ENCODE measurements at regions not wholly inside any gene's neighbourhood (a gene's known extent, or its start where the extent isn't known, plus 50 kb on each side); places are given as distances from the start of the nearest gene placed in this dataset.

- TF ChIP-seq FOXA3 (CRISPR knock-in tag; IDR thresholded peaks at IDR 0.05), result no peak
- TF ChIP-seq CSRNP1 (CRISPR knock-in tag; IDR thresholded peaks at IDR 0.05), result no peak
- TF ChIP-seq PHF20 (CRISPR knock-in tag; IDR thresholded peaks at IDR 0.05), result no peak
- peak; percentile 54; the same call in 1 of the 2 replicates for TF ChIP-seq SOX5 (CRISPR knock-in tag; IDR thresholded peaks at IDR 0.05; ENCODE audit: borderline replicate concordance)
- TF ChIP-seq SP2 (CRISPR knock-in tag; IDR thresholded peaks at IDR 0.05), result no peak
- TF ChIP-seq DRAP1 (CRISPR knock-in tag; IDR thresholded peaks at IDR 0.05), result no peak
- no peak for TF ChIP-seq IRX3 (CRISPR knock-in tag; IDR thresholded peaks at IDR 0.05; ENCODE audit: borderline replicate concordance, low read depth)
- TF ChIP-seq ZNF121 (CRISPR knock-in tag; IDR thresholded peaks at IDR 0.05), result peak; percentile 98
- TF ChIP-seq STAG1 (CRISPR knock-in tag; IDR thresholded peaks at IDR 0.05), result peak; percentile 3; the same call in 1 of the 2 replicates
- no peak for TF ChIP-seq TFDP2 (CRISPR knock-in tag; IDR thresholded peaks at IDR 0.05)
- TF ChIP-seq SMAD9 (CRISPR knock-in tag; IDR thresholded peaks at IDR 0.05), result no peak
- TF ChIP-seq ZNF3 (CRISPR knock-in tag; IDR thresholded peaks at IDR 0.05), result no peak
- no peak for TF ChIP-seq CENPBD1 (CRISPR knock-in tag; IDR thresholded peaks at IDR 0.05; ENCODE audit: borderline replicate concordance, low read depth)
- no peak for TF ChIP-seq ZNF225 (CRISPR knock-in tag; IDR thresholded peaks at IDR 0.05)
- TF ChIP-seq ZNF746 (CRISPR knock-in tag; IDR thresholded peaks at IDR 0.05), result no peak
- no peak for TF ChIP-seq ZNF576 (CRISPR knock-in tag; IDR thresholded peaks at IDR 0.05)
- TF ChIP-seq ZNF441 (CRISPR knock-in tag; IDR thresholded peaks at IDR 0.05; ENCODE audit: borderline replicate concordance), result no peak
- no peak for TF ChIP-seq ZNF597 (CRISPR knock-in tag; IDR thresholded peaks at IDR 0.05)
- TF ChIP-seq PRDM15 (CRISPR knock-in tag; IDR thresholded peaks at IDR 0.05), result no peak
- no peak for TF ChIP-seq GMEB2 (CRISPR knock-in tag; IDR thresholded peaks at IDR 0.05; ENCODE audit: low read depth)
- peak; percentile 53; the same call in 1 of the 2 replicates for TF ChIP-seq CREM (IDR thresholded peaks at IDR 0.05)
- TF ChIP-seq CREM (CRISPR knock-in tag; IDR thresholded peaks at IDR 0.05), result no peak
Observed at GRCh38 chr10:32156031-32156495, 99.8 kb upstream of the KIF5B start (continued).
